ENCODE measurements at regions not wholly inside any gene's neighbourhood (a gene's known extent, or its start where the extent isn't known, plus 50 kb on each side); places are given as distances from the start of the nearest gene placed in this dataset.

GRCh38 chr5:159422910-159423309, 92.6 kb upstream of the IL12B start:
- no peak for FAIRE-seq

DNA sequence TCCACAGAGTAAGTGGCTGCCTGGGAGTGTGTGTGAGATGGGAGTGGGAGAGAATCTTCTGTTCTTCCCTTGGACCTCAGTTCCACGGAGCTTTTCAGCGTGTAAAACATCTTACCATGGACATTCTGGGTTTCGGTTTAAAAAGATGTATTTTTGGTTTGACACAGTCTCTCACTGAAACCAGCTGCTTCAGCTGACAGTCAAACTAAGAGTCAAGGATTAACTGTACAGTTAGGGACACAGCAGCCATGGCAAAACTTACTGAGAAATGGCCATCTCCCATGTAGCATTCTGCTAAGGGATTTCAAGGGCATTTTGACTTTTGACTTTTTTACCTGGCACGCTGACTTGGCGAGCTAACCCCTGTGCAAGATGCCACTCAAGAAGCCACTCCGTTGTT, 93.8 kb upstream of the IL12B start:
- no peak for FAIRE-seq

GRCh38 chr5:159426694-159427093, 96.4 kb upstream of the IL12B start:
- no peak for FAIRE-seq

DNA sequence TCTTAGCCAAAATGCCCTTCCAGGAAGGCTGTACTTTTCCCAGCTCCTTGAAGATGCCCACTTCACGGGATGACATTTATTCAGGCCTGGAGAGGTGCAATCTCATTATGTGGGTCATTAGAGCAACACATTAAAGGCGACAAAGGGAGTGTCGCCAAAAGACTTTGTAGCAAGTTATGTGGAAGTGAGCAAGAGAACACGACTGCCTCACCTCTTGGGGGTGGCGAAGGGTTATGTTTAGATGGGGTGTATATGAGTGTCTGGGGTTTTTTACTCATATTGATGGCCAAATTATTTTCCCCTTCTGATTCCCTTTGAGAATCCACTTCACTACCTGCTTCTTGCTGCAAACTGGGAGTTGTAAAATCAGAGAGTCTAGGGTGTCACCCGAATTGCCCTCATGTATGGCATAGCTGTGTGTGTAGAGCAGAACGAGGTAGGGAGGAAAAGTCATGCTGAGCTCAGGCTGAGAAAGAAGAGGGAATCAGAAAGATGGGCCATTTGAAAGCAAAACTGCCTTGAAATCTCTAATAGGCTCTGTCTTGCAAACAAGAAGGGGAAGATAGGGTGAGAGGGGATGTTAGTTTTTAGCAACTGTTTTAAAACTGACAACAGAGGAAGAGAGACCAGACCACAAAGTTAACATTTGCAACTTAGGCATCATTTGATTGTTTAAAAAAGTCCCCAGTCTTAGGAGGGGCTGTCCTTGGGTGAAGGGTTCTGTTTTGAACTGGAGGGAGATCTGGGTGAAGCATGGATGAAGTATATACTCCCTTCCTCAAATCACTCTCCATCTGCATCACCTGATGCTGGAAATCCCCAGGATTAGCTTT, 97.1 kb upstream of the IL12B start:
- no peak for FAIRE-seq

DNA sequence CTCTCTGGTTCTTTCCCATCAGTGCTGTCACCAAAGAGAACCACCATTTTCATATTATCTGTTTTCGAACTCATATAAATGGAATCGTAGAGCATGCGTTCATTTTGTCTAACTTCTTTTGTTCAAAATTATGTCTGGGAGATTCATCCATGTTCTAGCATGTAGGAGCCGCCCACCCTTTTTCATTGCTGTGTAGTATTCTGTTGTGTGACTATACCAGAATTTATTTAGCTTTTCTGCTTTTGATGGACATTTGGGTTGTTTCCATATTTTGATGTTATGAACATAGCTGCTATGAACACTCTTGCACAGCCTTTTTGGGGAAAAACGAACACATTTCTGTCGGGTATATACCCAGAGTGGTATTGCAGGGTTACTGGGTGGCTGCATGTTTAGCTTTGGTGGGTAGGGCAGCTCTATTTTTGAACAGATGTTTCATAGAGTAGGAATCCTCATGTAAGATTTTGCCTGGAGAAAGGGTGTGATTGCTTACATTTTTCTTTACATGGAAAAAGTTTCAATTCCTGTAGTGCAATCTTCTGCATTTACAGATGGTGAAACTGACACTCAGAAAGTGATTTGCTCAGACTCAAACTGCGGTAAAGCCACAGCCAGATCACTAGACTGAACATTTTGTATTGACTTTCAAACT, 100.2 kb upstream of the IL12B start:
- FAIRE-seq: no peak

DNA sequence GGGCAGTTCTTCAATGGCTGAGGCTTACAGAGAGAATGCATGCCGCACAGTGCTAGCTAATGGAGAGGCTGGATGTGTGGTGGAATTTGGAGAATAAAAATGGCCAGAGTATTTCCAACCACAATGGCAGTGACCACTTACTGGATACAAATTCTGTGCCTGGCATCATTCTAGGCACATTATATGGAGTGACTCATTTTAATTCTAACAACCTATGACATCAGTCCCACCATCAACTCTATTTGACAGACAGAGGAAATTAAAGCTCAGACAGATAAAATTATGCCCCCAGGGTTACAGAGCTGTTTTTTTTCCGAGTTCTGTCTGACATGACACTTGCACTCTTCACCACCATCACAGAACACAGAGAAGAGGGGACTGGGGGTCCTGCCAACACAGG, 105.6 kb upstream of the IL12B start:
- FAIRE-seq: no peak

DNA sequence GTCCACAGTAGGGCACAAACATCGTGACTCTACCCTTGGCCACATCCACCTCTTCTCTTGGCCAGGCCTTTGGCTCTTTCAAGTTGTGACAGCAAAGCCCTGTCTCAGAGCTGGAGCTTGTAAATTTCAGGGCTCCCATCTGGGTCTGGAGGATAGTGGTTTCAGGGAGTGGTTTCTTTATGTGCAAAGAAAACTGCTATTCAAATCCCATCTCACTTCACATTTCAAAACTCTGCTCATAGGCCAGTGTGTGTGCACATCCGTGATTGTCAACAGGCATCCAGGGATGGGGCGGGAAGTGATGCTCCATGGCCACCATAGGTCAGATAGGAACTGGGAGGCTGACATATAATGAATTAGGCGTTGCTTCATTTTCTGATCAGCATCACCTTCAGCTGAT, 107.8 kb upstream of the IL12B start:
- no peak for FAIRE-seq

- no peak for FAIRE-seq
These were observed 108.7 kb upstream of the IL12B start for GRCh38 chr5:159439002-159439401.

- FAIRE-seq: no peak
These were observed 109.9 kb upstream of the IL12B start for GRCh38 chr5:159440235-159440634.

DNA sequence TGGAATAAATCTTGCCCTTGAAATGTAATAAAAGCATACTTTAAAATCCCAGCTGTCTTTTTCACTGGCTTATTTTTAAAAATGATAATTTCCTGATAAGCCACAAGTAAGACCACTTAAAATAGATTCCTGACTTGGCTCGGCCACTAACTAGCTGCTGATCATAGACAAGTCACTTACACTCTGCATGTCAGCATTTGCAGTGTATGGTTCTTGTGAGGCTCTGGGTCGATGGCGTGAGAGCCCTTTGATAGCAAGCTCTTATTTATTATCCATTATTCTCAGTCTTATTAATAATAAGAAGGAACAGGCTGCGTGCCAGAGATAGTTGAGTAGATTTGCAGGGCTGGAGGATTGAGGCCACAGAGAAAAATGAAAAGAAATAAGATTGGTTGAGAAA, 110.7 kb upstream of the IL12B start:
- FAIRE-seq: no peak

GRCh38 chr5:159441441-159441840, 111.2 kb upstream of the IL12B start:
- FAIRE-seq: no peak

DNA sequence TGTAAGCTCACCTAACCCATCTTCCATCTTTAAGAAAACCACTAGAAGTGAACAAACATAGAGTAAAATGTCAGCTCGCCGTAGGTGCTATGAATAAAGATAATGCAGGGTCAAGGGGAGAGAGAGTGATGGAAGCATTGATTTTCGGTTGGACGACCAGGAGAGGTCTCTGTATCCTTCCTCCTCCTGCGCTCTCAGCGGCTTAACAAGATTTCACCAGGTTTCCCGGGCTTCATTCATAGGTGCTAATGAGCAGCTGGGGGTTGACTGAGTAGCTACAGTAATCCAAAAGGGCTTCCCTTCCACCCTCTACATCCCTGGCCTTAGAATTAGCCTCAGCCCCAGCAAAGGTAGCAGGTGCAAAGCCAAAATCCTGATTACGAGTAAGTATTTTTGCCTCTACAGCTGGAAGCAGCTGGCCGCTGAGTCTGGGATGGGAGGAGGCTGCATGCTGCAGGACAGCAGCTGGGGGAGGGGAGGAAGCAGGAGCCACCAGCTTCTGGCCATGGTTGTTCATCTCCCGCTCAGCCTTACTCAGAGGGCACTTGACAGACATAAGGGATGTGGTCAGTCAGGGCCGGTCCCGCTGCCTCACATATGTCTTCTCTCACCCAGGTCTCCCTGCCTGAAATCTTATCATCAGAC, 112.0 kb upstream of the IL12B start:
- FAIRE-seq: no peak

GRCh38 chr5:159444441-159445082, 114.3 kb upstream of the IL12B start:
- FAIRE-seq: peak; percentile 99

DNA sequence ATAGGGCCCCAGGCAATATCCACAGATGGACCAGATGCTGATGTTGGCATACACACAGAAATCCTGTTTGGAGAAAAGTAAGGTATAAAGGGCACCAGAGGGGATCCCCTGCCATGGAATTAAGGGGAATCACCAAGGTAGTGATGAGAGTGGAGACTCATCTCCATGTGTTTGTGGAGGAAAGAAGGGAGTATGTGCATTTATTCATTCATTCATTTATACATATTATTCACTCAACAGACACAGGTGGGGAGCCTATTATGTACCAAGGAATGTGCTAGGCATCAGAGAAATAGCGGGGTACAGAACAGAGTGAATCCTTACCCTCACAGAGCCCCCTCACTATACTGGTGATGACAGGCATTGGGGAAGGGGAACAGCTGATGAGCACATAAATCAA, 116.8 kb upstream of the IL12B start:
- FAIRE-seq: no peak

DNA sequence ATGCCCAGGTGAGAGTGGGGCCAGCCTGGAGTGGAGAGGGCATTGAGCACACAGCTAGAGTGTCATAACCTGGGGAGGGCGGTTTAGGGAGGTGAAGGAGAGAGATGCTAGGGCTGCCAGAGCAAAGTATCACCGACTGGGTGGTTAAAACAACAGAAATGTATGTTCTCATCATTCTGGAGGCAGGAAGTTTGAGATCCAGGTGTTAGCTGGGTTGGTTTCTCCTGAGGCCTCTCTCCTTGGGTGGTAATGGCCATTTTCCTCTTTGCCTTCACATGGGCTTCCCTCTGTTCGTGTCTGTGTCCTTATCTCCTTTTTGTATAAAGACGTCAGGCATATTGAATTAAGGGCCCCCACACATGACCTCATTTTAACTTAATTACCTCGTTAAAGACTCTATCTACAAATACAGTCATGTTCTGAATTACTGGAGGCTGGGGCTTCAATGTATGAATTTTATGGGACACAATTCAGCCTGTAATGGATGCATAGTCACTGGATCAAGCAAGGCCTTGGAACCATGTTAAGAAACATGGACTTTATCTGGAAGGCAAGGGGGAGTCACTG, 118.6 kb upstream of the IL12B start:
- no peak for FAIRE-seq

GRCh38 chr5:159449925-159450324, 119.6 kb upstream of the IL12B start:
- no peak for FAIRE-seq

- no peak for FAIRE-seq
These were observed 120.1 kb upstream of the IL12B start for GRCh38 chr5:159450417-159450816.

DNA sequence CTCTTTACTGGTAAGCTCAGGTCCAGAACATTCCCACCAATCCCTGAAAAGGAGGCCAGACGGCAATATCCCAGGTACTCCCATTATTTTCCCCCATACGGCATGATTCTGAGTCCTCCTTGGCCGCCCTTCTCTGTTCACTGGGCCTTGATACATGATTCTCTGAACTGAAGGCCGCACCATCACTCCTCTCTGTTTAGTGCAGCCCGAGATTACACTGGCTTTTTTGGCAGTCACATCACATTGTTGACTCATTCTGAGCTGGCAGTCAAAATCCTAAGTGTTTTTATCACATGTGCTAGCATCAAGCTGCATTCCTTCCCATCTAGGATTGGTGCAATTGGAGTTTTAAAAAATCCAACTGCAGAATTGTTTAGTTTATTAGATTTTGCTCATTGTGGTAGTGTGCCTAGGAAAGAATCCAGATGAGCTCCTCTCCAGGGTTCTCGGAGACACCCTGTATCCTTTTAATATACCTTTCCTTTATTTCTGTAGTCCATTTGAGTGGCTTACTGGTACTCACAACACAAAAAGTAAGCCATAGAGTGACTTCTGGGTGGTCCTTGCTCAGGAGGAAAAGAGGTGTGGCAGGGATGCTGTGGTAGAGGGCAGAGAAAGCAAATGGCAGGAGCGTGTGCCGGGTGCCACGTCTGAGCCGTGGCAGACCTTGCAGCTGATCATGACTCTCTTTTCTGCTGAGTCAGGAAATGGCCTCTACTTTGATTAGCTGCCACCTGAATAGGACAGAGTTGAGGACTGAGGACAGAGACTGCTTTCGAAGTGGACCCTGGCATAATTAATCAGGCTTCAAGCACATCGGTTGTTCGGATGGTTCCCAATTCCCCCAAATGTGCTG, 121.1 kb upstream of the IL12B start:
- no peak for FAIRE-seq

DNA sequence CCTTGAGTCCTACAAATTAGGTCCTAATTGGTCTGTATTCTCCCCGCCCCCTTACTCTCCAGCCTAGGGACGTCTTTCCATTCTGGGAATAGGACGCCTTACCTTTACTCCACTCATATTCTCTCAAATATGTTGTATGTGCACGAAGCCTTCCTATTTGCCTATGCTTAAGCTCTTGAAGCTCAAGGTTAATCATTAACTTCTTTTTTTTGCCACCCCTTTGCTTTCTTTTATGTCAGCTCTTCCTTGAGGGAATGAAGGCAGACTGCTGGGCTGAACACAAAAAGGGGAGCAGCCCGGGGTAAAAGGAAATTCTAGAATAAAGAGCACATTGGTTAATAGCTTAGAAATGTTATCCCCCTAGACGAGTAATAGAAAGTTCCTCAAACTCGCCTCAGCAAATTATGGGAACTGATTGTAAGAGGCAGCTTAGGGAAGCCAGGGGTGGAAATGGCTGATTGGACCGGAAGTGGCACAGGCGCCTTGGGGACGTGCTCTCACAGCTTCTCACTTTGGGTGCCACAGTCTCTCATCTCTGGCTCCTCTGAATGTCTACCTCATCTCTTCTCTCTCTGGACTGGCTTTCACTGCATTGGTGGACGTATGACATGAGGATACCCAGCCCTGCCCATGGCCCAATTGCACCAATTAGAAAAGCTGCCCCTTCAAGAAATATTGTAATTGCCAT, 122.3 kb upstream of the IL12B start:
- no peak for FAIRE-seq

DNA sequence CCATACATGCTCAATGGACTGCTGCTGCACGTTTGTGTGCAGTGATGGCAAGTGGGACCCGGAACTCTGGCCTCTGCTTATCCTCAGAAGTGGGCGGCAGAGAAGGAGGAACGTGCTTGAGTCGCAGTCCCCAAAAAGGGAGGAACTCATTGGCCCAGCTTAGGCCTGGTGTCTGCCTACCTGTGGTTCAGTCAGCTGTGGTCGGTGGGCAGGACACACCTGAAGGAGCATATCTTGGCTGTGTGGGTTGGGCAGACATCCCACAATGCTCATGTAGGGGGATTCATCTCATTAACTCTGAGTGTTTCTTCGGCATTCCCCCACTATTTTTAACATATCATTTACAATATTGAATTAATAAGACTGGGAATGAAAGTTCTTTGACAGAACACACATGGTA, 122.9 kb upstream of the IL12B start:
- FAIRE-seq: no peak

DNA sequence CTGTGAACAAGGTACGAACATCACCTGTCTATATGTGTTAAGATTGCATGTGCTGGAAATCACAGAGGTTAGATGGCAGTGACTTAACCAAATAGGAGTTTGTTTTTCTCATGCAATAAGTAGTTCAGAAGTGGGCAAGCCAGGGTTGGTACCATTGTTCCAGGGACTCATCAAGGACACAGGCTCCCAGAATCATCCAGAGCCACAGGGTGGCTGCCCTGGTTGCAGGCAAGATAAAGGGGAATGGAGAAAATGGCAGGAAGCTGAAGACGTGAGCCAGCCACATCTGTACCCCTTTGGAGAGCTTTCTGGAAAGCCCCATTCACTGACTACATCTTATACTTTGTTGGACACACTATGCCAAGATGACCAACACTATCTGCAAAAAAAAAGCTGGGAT, 126.0 kb upstream of the IL12B start:
- FAIRE-seq: no peak

Data from islet of Langerhans (tissue), 1 donor.